ENCODE measurements at regions not wholly inside any gene's neighbourhood (a gene's known extent, or its start where the extent isn't known, plus 50 kb on each side); places are given as distances from the start of the nearest gene placed in this dataset.
"Not testable (repeated sequence)": the region's sequence is repeated elsewhere in the genome, so short reads cannot be mapped to it uniquely, and the experiment has no call there.

DNA sequence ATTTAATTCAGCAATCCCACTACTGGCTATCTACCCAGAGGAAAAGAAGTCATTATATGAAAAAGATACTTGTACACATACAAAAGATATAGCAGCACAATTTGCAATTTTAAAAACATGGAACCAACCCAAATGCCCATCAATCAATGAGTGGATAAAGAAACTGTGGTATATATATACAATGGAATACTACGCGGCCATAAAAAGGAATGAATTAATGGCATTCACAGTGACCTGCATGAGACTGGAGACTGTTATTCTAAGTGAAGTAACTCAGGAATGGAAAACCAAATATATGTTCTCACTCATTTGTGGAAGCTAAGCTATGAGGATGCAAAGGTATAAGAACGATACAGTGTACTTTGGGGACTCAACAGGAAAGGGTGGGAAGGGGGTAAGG lies 102.8 kb upstream of the KCNMA1 start:
- DNase-seq = not testable (repeated sequence)

DNA sequence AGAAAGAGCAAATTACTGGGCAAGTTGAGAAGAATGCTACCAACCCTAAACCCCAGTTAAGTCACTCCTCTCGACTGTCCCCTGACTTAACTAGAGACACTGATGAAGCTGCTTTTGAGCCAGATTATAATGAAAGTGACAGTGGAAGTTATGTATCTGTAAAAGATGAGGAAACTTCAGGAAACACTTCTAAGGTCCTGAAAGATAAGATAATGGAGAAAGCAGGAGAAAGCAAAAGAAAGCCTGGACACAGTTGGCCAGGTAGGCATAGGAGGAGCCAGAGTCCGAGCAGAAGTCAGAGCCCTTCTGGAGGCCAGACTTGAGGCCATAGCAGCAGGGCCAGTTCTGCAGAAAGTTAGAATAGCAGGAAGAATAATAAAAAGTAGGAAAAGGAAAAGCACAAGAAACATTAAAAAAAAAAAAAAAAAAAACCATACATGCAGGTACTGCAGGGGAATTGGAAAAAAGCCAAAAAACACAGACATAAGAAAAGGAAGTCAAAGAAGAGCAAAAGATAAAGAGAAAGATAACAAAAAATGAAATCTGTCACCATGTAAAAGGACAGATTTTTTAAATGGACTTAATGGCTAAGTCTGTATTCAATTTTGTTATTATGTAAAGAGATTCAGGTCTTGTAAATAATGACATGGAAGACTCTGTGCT lies 101.0 kb upstream of the KCNMA1 start:
- no peak for DNase-seq

DNA sequence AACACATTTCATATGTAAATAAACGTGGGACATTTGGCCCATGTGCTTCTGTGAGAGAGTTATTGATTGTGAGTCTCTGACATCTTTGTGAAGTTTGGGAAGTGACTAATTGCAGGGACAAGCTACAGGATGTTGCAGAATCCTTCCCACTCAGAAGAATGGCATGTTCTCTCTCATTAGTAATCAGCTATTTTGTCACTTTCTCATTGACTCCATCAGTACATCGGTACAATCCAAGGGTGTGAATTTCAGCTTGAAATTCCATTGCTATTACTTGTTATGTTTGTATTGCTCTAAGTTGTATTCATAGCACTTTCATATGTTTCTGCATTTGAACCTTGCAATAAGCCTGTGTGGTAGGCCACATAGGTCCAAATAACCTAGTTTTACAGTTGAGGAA lies 100.0 kb upstream of the KCNMA1 start:
- DNase-seq = no peak

DNA sequence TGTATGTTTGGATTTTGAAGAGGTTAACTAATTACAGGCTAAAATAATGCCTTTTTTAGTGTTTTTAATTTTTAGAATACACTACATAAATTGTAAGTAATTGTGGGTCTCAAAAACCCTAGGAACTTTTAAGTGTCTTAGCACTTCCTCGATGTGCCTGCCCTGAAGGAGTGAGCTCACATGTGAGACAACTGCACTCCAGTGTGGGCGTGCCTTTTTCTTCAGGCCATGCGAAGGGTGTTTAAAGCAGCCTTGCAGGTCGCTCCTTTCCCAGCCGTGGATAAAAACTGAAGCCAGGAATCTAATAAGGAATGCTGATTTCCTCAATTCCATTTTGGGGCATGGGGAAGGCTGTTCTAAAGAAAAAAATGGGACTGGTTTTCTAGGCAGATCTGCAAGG lies 97.5 kb upstream of the KCNMA1 start:
- DNase-seq = not testable (repeated sequence)

DNA sequence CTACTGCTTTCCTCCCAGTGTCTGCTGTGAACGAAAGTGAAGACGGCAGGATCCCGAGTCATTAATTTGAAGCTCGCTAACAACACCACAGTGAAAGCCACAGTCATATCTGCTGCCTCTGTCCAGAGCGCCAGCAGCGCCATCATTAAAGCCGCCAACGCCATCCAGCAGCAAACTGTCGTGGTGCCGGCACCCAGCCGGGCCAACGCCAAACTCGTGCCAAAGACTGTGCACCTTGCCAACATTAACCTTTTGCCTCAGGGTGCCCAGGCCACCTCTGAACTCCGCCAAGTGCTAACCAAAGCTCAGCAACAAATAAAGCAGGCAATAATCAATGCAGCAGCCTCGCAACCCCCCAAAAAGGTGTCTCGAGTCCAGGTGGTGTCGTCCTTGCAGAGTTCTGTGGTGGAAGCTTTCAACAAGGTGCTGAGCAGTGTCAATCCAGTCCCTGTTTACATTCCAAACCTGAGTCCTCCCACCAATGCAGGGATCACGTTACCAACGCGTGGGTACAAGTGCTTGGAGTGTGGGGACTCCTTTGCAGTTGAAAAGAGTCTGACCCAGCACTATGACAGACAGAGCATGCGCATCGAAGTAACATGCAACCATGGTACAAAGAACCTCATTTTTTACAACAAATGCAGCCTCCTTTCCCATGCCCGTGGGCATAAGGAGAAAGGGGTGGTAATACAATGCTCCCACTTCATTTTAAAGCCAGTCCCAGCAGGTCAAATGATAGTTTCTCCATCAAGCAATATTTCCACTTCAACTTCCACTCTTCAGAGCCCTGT lies 94.8 kb upstream of the KCNMA1 start:
- no peak for DNase-seq

DNA sequence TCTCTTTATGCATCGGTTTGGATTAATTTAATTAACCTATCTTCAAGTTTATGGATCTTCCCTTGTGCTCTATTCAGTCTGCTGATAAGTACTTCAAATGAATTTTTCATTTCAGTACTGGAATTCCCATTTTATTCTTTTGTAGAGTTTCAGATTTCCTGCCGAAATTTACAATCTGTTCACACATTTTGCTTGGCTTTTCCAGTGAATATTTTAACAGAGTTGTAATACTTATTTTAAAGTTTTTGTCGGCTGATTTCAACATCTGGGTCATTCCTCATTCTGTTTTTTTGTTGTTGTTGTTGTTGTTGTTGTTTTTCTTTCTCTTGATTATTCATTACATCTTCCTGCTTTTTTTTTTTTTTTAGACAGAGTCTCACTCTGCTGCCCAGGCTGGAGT lies 89.9 kb upstream of the KCNMA1 start:
- no peak for DNase-seq

DNA sequence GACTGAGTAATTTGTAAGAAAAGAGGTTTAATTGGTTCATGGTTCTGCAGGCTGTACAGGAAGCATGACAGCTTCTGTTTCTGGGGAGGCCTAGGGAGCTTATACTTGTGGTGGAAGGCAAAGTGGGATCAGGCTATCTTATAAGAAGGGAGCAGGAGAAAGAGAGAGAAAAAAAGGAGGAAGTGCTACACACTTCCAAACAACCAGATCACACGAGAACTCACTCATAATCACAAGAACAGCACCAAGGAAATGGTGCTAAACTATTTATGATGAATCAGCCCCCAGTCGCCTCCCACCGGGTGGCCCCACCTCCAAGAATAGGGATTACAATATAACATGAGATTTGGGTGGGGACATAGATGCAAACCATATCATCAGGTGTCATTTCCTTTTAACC lies 89.1 kb upstream of the KCNMA1 start:
- DNase-seq = no peak

DNA sequence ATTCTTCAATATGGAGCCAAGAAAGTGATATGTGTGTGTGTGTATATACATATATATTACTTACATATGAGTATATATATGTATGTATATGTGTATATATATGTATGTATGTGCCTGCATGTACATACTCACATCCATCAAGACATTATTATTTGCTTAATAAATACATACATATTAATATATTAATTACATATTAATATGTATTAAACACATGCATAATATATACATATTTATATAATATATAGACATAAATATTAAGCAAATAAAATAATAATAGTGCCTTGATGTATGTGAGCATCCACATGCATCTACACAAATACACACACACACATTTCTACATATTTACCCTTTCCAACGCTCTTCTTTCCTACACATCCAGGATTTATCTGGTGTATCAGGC lies 88.7 kb upstream of the KCNMA1 start:
- no peak for DNase-seq

DNA sequence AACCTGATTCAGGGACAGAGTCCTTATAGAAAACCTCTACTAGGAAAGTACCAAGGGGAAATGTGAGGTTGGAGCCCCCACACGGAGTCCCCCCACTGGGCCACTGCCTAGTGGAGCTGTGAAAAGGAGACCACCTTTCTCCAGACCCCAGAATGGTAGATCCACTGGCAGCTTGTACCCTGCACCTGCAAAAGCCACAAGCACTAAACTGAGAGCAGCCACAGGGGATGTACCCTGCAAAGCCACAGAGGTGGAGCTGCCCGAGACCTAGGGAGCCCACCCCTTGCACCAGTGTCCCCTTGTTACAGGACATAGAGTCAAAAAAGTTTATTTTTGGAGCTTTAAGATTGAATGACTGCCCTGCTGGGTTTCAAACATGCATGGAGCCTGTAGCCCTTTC lies 87.2 kb upstream of the KCNMA1 start:
- no peak for DNase-seq

DNA sequence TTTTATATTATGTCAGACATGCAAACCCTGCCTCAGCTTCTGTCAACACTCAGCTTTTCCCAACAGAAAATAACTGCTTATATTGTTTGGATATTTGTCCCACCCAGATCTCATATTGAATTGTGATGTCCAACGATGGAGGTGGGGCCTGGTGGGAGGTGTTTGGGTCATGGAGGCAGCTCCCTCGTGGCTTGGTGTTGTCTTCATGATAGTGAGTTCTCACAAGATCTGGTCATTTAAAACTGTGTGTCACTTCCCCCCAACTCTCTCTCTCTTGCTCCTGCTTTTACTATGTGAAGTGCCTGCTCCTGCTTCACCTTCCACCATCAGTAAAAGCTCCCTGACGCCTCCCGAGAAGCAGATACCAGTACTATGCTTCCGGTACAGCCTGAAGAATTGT lies 85.8 kb upstream of the KCNMA1 start:
- no peak for DNase-seq

DNA sequence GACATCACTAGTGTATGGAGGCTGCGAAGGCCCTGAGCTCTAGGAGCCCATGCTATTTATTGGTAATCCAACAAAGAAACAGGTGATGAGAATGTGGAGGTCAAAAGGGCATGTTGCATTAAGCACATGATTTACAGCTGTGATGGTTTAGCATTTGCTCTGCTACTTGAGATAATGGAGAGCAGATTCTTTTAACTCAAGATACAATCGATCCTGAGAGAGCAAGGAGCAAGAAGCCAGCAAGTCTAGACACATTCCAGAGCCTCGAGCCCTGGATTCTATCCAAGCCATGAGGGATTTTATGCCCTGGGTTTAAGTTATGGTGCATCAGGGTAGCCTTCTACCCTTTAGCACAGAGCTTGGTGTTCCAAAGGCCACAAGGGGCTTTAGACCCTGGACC lies 85.3 kb upstream of the KCNMA1 start:
- DNase-seq = not testable (repeated sequence)

DNA sequence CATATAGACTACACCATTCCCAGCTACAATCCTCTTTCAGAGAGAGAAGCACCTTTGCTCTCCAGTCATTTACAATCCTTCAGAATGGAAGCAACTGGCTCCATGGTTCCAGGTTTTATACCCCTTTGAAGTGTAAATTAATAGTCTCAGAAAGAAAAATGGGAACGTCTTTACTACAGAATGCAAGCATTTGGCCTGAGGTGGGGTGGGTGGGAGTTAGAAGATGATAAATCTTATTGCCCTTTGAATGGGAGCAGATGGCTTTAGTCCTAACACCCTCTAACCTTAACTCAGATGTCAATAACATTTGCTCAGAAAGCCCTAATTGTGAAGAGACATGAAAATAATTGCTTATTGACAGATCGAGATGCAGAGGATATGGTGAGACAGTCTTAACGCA lies 84.2 kb upstream of the KCNMA1 start:
- no peak for DNase-seq

DNA sequence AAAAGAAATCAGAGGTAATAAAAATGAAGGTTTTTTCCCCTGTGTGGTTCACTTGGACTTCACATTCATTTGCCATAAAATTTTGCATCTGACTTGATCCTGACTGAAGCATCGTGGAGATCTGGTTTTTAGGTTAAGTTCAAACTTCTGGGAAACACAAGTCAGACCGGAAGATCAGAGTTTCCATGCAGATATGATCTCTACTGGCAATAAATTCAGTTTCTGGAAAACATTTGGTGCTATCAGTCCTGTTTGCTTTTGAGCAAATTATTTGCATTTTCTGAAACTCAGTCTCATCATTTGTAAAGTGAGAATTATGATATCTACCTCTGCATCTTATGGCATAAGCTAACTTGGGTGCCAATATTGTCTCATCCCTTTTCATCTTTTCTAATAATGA lies 81.3 kb upstream of the KCNMA1 start:
- DNase-seq = no peak

DNA sequence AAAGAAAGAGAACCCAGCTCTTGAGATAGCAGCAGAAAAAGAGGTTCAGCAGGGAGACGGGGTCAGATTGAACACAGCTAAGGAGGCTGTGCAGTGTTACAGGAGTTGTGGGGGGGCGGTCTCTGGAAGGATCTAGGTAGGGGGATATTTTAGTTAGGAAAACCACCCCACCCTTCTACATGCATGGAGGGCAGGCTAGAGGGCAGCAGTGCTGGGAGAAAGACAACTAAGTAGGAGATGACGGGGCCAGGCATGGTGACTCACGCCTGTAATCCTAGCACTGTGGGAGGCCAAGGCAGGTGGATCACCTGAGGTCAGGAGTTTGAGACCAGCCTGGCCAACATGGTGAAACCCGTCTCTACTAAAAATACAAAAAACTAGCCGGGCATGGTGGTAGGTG lies 80.7 kb upstream of the KCNMA1 start:
- not testable (repeated sequence) for DNase-seq

DNA sequence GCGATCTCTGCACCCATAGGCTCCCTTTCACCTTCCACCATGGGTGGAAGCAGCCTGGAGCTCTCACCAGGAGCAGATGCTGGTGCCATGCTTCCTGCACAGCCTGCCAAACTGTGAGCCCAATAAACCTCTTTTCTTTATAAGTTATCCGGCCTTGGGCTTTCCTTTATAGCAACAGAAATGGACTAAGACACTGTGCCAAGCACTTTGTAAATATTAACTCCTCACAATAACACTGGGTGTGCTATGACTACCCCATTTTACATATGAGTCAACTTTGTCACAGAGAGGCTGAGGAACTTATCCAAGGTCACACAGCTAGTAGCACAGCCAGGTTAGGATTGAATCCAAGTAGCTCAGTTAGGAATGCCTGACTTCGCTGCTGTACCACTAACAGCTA lies 79.7 kb upstream of the KCNMA1 start:
- DNase-seq = no peak

DNA sequence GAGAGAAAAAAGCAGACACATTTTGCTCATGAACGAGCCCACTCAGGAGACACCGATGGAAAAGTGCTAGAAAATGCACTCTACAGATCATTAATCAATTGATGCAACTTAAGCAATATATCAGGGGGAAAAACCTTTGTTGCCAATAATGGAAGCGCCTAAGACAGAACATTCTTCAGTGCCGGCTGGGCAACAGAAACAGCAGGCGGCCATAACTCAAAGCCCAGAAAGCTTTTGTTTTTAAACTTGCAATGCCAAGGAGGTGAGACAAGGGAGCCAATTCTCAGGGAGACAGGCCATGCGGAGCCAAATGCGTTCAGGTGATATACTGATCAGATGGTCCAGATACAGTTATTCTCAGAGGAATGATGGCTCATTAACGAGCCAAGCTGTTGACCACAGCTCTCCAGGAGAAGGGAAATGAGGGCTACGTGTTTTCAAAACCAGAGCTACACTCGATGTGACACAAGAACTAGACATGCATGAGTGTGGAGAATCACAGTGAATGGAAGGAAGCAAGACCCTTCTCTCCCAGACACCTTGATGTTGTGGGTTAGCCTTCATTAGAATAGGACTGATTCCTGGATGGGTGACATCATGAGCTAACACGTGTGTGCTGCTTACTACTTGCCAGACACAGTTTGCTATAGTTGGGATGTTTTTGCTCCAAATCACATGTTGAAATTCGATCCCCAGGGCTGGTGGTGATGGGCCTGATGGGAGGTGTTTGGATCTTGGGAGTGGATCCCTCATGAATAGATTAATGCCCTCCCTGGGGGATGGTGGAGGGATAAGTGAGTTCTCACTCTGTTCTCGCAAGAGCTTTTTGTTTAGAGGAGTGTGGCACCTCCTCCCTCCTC lies 79.1 kb upstream of the KCNMA1 start:
- no peak for DNase-seq

DNA sequence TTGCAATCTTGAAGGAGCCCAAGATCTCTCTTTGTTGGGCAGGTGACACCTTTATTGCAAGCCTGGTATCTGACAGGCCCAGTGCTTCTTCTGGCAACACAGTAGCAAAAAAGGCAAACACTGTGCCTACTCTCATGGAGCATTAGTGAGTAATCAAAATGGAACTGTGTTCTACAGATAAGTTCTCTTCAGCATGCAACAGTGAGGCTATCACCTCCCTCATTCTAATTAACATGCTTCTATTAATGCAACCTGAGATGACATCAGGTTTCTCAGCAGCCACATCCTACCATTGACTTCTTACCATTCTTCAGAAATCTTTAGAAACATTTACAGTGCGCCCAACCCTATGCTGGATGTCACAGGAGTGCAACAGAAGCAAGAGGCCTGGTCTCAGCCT lies 77.9 kb upstream of the KCNMA1 start:
- DNase-seq = no peak

DNA sequence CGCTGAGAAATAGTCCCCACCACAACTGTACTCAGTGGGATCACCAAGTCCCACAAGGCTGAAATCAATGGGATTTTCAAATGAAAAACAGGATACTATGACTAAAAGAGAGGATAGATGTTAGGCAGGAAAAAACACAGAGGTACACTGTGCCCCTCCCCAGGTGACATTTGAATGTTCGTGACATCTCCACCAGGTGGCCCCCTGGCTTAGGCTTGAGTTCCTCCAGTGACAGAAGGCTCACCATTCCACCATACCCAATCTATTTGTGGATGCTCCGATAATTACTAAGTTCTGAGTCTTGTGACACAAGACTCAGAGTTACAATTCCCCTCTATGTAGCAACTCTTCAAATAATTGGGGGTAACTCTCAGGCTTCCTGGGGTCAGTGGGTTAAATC lies 77.5 kb upstream of the KCNMA1 start:
- no peak for DNase-seq

DNA sequence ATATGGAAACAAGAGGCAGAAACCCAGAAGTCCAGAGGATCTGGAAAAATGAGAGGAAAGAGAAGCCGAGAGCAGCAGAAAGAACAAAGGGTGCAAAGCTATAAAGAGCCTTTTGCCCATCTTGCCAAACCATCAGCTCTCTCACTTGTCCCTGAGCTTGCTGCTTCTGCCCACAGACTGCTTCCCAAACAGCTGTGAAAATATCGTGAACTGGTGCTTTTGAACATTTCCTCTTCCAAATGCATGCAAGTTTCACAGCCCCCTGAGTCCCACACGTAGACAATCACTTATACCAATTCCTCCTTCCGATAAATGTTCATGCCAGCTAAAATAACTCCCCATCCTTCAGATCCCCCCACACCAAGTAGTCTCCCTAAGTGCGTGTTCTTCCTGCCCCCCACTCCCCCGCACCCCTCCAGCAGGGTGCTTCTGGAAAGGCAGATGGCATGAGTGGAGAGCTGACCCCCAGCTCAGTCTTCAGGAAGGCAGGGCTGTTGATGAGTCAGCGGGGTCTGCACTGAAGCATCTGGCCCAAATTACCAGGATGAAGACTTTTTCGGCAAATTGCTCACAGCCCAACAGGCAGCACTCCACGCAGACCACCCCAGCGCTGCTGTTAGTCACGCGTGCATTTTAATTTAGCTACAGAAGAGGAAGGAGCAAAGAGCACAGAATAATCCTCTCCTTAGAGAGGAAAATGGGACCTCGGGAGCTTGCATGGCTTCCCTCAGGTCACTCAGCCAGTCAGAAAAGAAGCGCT lies 76.1 kb upstream of the KCNMA1 start:
- DNase-seq = no peak

DNA sequence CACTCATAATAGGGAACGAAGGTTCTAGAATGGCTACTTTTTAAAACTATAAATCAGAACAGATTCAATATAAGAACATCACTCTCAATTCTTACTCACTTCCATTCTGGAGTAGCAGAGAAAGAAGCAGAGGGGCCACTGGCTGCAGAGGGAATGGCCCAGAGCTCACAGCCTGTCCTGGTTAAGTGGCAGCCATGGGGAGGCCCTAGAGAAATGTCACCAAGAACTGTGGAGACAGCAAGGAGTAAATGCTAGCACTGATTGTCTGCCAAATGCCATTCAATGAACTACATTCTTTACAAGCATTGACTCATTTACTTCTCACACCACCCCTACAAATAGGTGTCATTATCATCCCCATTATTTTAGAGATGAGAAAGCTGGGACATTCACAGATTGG lies 74.6 kb upstream of the KCNMA1 start:
- DNase-seq = no peak

DNA sequence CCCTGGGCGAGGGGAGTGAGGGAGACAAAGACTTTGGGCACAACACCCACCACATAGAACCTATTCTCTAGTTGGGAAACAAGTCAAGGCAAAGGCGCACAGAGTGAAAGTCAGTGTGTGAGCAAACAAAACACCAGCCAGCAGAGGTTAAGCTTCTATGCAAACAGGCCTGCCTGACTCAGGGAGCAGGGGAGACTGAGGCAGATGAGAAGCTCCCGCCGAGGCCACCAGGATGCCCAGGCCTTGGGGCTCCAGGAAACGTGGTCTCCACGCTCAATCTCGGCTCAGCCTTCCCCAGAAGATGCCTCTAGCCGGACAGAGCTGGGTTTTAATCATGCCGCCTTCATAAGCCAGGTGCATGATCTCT lies 74.1 kb upstream of the KCNMA1 start:
- DNase-seq = no peak

DNA sequence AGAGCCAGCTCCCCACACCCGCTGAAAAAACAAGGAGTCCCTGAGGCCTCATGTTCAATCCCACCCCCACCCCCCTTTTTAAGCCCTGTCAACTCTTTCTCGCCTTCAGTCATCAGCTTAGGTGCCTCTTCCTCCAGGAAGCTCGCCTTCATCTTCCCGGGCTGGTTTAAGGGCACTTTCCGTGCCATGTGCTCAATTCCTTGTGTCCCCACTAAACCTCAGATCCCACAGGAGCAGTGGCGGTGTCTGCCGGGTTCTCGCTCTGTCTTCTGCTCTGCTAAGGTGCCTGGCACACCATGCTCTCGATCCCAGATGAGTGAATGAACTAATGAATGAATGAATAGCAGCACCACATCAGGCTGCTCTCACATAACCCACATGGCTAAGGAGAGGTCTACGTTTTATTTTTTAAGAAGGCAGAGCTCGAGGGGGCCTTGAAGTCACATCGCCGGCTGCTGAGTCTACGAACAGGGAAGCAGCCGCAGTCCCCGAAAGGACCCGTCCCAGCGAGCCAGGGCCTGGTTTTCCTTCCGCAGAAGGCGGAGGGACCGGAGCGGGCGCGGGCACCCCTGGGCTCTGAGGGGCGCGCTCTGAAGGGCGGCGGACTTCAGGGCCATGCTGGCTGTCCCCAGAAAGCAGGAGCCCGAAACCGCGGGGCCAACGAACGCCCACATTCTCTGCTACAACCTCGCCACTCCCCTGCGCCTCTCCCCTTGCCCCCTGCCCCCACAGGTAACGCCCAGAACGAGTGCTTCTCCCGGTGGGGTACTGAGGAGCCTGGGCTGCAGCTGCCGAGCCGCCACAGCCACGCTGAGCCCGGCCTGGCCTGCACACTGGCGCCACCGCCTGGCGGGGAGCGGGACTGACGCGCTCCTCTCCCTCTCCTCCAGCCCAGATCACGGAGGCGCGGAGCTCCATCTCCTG lies 73.4 kb upstream of the KCNMA1 start:
- DNase-seq = peak; percentile 81 to 88
